NCI-H1105 treated with DMSO at 0.1 percent for 48 hours (cell line): ENCODE measurements at regions not wholly inside any gene's neighbourhood (a gene's known extent, or its start where the extent isn't known, plus 50 kb on each side); places are given as distances from the start of the nearest gene placed in this dataset.
A peak's percentile ranks its signal among the peaks of the same experiment; 100 is the strongest.

ENCODE experiments used
- DNase-seq: peaks from one replicate; lab custom pipeline; 2025; lab: John Stamatoyannopoulos, UW

DNA sequence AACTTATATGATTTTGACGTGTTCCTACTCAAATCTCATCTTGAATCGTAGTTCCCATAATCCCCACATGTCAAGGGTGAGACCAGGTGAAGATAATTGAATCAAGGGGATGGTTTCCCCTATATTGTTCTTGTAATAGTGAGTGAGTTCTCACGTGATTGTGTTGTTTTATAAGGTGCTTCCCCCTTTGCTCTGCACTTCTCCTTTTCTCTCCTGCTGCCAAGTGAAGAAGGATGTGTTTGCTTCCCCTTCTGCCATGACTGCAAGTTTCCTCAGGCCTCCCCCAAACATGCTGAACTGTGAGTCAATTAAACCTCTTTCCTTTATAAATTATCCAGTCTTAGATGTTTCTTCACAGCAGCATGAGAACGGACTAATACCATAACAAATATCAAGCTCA is 83.2 kb downstream of the MANEA start:
- no peak for DNase-seq

DNA sequence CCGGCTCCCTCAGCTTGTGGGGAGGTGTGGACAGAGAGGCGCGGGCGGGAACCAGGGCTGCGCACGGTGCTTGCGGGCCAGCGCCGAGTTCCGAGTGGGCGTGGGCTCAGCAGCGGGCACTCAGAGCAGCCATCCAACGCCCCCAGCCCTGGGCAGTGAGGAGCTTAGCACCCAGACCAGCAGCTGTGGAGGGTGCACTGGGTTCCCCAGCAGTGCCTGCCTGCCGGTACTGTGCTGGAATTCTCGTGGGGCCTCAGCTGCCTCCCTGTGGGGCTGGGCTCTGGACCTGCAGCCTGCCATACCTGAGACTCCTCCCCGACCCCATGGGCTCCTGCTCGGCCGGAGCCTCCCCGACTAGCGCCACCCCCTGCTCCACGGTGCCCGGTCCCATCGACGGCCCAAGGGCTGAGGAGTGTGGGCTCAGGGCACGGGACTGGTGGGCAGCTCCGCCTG is 92.7 kb downstream of the MANEA start:
- no peak for DNase-seq

DNA sequence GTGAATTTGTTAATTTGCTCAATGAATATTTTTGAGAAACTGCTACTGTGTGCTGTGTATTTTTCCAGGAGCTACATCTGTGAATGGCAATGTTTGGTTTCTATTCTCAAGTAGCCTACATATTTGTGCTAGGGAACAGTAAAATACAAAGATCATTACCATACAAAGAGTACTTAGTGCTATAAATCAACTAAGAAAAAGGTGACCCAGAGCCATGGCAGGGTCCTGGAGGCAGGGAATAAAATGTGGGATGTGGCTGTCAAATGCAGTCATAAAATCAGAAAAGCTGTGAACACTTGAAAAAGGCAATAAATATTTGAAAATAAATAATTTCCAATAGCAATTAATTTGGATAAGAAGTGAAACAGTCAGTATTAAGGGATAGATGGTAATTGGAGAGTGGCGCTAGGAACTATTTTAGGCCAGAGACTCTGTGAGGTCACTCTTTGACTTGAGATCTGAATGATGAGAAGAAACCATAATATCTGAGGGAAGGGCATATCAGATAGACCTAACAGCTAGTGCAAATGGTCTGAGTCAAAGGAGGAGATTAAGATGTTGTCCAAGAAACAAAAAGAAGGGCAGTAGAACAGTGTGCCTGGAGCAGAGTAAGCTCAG is 98.8 kb downstream of the MANEA start:
- peak; percentile 2 for DNase-seq

DNA sequence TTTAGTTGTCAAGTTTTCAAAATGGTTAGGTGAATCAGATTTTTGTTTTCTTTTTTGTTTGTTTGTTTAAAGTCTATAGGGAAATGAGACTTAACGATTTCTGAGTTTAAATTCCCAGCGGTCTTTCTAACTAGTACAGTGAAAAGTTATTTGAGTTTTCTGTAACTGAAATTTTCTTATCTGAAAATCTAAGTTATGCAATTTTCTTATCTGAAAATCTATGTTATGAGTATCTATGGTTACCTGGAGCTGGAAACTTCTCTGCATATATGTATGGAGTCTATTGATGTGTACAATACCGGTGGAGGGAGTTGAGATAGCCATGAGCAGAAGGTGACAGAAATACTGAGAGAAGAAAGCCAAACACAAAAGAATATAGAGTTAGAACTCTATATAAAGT is 102.6 kb downstream of the MANEA start:
- DNase-seq: no peak

DNA sequence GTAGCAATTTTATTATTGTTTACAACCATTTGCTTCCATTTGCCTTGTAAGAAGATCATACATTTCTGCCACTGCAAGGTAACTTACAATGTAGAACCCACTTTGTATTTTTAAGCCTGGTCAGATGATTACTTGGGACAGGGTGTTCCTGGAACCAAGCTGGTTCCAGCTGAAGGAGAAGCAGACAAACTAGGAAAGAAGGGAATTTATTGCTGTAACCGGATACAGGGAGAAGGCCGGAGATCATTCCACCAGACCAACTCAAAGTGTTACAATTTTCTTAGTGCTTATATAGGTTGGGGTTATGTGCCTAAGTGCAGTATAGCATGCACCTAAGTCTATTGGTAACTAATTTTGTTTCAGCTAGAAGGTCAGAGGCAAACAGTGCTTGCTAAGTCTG is 104.4 kb downstream of the MANEA start:
- no peak for DNase-seq

DNA sequence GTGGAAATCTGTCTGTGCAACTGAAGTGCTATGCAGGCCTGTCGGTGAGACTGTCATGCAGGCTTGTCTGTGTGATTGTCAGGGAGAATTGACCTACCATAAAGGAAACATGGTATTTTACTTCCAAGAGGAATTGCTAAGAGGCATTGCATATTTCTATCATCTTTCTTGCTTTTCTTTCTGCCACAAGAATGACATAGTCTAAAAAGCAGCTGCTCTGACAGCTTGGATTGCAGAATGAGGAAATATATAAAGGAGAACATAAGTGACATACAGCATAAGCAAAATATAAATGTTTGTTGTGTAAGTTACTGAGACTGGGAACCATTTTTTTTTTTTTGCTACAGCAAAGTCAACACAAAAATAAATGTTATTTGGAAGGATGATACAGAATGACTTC is 105.1 kb downstream of the MANEA start:
- DNase-seq: no peak

DNA sequence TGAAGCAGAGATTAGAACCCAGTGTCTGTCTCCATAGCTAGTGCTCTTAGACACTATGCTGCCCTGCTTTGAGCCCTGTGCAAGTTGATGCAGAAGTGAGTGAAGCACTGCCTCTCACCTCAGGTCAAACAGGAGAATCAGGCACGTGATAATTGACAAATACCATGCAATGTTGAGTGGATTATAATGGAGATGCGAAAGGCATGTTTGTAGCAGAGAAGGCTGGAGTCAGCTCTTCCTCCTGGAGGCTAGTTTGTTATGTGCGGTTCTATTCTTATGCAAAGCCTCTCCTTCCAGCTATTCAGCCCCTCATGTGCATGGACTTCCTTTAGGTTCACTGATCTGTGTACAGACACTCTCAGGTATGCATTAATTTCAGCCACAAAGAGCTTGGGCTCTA is 108.5 kb downstream of the MANEA start:
- DNase-seq: no peak

DNA sequence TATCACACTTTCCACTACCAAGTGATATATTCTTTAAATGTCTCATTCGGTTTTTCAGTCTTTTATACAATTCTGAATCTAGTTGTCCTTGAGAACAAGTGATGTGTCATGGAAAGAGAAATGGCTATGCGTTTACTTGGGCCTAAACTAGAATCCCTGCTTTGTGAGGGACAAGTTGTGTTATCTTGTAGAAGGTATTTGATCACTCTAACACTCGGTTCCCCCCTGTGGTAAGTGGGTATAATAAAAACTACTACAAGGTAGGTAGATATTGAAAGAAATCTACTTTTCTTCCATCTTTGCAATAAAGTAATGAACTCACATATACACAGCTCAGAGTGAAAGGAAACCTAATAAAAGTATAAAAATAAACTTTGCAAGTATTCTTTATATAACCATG is 108.9 kb downstream of the MANEA start:
- DNase-seq: no peak

DNA sequence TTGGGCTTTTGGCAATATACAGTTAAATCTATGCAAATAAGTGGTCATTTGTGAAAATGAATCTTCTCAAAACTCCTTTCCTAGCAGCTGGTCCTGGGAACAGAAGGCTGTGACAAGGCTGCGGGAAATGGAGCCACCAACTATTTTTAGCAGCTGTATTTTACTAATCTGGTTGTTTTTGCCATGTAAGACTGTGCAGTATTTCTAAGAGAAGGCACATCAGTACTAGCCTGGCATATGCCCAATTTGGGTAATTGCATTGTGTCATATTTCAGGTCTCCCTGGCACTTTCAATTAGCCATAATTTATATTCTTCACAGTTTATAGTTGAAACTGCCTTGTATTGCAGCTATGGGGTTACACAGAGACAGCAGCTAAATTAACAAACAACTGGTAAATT is 109.6 kb downstream of the MANEA start:
- peak; percentile 84 for DNase-seq

DNA sequence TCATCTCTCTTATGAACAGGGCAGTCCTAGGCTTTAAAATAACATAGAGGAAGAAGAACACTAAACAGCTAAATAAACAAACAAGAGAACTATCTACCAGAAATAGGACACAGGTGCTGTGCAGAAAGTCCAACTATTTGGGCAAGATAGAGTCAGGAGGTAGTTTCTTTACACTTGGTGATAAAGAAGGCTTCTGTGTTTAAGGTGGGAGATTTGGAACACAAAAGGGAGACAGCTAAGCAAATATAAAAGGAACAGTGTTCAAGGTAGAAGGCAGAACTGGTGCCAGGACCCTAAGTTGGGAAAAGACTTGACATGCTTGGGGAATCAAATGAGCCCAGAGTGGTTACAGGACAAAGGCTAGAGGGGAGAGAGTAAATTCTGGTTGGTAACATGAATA is 110.5 kb downstream of the MANEA start:
- peak; percentile 66 for DNase-seq

DNA sequence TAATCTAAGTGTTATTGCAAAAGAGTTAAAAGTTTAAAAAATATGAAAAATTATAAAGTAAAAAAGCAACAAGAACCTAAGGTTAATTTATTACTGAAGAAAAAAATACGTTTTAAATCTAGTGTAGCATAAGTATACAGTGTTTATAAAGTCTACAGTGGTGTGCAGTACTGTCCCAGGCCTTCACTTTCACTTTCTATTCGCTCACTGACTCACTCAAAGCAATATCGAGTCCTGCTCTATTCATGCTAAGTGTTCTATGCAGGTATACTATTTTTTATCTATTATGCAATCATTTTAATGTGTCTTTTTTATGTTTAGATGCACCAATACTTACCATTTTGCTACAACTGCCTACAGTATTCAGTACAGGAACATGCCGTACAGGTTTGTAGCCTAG is 113.0 kb downstream of the MANEA start:
- DNase-seq: no peak

DNA sequence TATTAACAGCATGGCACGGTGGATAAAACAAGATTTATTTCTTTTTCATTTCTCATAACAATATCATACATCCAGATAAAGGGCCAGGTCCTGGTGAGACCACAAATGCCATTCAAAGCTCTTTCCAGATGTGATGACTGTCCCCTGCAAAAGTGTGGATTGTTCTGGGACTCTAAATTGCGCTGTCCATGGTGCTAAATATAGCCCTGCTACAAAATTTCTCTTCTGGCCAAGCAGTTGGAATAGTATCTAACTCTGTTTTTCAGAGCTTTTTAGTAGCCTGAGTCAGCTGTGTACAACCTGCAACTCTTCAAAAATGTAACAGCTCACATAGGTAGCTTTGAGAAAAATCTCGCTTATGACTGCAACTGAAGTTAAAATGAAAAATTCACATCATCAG is 115.8 kb downstream of the MANEA start:
- DNase-seq: no peak

DNA sequence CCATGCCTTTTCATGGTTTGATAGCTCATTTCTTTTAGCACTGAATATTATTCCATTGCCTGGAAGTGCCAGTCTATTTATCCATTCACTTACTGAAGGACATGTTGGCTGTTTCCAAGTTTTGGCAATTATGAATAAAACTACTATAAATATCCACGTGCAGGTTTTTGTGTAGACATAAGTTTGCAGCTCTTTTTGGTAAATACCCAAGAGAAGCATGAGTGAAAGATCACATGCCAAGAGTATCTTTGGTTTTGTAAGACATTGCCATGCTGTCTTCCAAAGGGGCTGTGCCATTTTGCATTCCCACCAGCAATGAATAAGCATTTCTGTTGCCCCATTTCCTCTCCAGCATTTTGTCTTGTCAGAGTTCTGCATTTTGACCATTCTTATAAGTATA is 120.9 kb downstream of the MANEA start:
- DNase-seq: no peak

DNA sequence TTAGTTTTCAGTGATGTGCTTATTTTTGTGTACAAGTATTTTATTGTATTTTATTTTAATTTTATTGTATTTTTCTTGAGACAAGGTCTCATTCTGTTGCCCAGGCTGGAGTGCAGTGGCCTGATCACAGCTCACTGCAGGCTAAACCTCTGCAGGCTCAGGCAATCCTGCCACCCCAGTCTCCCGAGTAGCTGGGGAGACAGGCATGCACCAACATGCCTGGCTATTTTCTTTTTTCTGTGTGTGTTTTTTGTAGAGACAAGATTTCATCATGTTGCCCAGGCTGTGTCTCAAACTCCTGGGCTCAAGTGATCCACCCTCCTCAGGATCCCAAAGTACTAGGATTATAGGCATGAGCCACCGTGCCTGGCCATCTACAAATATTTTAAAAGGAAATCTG is 146.3 kb downstream of the MANEA start:
- peak; percentile 37 for DNase-seq

DNA sequence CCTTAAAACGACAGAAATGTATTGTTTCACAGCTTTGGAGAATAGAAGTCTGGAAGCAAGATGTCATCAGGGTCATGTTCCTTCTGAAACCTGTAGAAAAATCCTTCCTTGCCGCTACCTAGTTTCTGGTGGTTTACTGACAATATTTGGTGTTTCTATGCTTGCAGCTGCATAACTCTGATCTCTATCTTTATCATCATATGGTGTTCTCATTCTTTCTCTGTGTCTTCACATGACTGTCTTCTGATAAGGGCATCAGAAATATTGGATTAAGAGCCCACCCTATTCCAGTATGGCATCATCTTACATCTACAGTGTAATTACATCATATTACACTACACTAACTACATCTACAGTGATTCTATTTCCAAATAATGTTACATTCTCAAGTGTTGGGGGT is 148.0 kb downstream of the MANEA start:
- no peak for DNase-seq

DNA sequence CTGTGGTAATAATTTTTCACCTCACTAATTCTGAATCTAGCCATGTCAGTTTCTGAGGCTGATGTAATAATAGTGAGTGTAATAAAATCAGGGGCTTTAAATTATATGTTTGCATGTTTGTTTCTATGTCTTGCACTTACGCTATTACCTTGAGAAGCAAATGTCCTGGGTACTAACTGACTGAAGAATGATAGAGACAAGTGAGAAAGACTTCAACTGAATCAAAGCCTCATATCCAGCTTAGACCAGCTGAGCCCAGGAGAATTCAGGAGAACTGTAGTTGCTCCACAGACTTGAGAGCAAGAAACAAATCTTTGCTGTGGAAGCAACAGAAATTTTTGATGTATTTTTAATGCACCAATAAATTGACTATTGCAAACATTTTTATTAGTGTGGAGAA is 162.8 kb downstream of the MANEA start:
- DNase-seq: no peak

DNA sequence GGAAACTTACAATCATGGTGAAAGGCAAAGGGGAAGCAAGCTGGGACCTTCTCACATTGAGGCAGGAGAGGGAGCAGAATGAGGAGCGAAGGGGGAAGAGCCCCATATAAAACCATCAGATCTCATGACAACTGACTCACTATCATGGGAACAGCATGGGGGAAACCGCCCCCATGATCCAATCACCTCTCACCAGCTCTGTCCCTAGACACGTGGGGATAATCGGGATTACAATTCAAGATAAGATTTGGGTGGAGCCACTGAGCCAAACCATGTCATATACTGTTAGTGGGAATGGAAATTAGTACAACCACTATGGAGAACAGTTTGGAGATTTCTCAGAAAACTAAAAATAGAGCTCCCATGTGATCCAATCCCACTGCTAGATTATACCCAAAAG is 163.7 kb downstream of the MANEA start:
- no peak for DNase-seq

DNA sequence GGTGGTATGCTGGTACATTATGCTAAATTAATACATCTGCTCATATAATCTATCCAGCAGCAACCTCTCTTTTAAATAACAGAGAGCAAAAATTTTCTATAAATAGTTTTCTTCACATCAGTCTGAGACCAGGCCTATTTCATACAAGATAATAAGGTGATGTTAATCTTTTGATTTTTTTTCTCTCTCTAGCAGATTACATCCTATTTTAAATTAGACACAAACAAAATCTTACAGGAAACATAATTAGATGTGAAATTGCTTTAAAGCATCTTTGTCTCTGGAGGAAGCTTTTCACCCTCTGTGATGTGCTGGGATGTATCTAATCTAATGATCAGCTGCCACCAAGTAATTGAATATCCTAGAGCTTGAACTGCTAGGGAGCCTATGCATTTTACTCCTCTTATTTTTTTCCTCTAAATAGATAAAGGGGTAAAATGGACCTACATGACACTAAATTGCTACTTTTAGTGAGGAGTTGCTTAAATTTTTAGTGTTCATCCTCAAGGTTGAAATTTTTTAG is 165.5 kb downstream of the MANEA start:
- DNase-seq: no peak

DNA sequence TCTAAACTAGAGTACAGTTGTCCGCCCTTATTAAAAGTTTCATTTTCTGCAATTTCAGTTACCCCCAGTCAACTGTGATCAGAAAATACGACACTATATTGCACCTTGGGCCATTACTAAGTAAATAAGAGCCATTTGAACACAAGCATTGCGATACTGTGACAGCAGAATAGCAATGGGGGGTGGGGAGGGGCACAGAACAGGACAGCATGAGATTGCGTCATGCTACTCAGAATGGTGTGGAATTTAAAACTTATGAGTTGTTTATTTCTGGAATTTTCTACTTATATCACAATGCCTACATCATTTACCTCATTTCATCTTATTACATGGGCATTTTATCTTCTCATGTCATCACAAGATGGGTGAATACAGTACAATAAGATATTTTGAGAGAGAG is 166.3 kb downstream of the MANEA start:
- no peak for DNase-seq

DNA sequence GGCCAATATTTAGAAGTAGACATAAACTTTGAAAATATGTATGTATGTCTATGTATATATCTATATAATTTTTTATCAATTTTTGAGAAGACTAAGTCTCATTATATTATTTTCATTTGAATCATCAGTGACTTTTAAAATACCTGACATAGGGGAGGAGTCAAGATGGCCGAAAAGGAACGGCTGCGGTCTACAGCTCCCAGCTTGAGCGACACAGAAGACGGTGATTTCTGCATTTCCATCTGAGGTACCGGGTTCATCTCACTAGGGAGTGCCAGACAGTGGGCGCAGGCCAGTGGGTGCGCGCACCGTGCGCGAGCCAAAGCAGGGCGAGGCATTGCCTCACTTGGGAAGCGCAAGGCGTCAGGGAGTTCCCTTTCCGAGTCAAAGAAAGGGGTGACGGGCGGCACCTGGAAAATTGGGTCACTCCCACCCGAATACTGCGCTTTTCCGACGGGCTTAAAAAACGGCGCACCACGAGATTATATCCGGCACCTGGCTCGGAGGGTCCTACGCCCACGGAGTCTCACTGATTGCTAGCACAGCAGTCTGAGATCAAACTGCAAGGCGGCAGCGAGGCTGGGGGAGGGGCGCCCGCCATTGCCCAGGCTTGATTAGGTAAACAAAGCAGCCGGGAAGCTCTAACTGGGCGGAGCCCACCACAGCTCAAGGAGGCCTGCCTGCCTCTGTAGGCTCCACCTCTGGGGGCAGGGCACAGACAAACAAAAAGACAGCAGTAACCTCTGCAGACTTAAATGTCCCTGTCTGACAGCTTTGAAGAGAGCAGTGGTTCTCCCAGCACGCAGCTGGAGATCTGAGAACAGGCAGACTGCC is 181.1 kb downstream of the MANEA start:
- DNase-seq: peak; percentile 63

DNA sequence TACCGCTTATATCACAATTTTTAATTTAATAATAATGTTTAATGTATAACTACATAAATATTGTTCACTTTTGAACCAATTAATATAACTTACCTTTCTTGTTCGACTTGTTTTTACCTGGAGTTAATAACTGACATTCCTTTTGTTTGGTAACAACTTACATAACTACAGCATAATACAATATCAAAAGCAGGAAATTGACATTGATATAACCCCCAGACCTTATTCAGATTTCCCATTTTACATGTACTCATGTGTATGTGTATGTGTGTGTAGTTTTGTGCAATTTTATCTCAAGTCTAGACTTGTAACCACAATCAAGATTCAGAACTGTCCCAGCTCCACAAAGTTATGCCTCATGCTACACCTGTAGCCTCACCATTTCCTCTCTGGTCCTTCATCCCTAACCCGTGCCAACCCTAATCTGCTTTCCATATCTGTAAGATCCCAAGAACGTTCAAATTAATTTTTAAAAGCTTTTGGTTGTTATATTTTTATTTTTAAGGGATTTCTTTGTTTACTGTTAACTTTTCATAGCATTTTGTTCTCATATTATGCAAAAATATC is 190.6 kb downstream of the MANEA start:
- no peak for DNase-seq

DNA sequence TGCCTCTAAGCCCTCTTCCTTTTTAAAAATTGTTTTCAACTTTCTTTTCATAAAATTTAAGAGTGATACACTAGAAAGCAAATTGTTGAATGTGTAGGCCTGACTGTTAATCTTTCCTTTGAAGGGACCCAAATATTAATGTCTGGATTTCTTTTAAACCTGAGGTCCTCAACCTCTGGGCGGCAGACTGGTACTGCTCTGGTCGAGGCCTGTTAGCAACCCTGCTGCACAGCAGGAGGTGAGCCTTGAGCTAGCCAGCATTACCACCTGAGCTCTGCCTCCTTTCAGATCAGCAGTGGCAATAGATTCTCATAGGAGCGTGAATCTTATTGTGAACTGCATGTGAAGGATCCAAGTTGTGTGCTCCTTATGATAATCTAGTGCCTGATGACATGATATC is 191.2 kb downstream of the MANEA start:
- DNase-seq: no peak

DNA sequence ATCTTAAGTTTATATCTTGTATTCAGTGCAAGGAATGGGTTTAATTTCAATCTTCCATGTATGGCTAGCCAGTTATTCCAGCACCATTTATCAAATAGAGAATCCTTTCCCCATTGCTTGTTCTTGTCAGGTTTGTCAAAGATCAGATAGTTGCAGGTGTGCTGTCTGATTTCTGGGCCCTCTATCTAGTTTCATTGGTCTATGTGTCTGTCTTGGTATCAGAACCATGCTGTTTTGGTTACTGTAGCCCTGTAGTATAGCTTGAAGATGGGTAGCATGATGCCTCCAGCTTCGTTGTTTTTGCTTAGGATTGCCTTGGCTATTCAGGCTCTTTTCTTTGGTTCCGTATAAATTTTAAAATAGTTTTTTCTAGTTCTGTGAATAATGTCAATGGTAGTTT is 200.0 kb downstream of the MANEA start:
- DNase-seq: no peak
